WTC11 (cell line): ENCODE measurements at regions not wholly inside any gene's neighbourhood (a gene's known extent, or its start where the extent isn't known, plus 50 kb on each side); places are given as distances from the start of the nearest gene placed in this dataset.

Experiments used
- HMGA2 ChIP-seq: fragments of 250-450 bp; sonication (Bioruptor Pico); IDR thresholded peaks from 2 replicates; pipeline ENCODE4 v1.4.0; 2021; ENCODE audit warnings: mild to moderate bottlenecking, moderate library complexity
- PREB ChIP-seq: sonication (generic); formaldehyde crosslinking; IDR thresholded peaks from 2 replicates; pipeline ENCODE4 v1.8.1; 2022; ENCODE audit warnings: mild to moderate bottlenecking, missing genetic modification reagents, moderate library complexity, borderline replicate concordance
- USF1 ChIP-seq: sonication (generic); formaldehyde crosslinking; IDR thresholded peaks from 2 replicates; pipeline ENCODE4 v1.8.0; 2022; ENCODE audit warnings: mild to moderate bottlenecking, missing genetic modification reagents
- USF2 ChIP-seq: sonication (generic); formaldehyde crosslinking; IDR thresholded peaks from 2 replicates; pipeline ENCODE4 v1.8.1; 2023; ENCODE audit warnings: mild to moderate bottlenecking, missing genetic modification reagents, moderate library complexity
- TF ChIP-seq, protein P1 (sequence below): fragments of 200-600 bp; IDR thresholded peaks from 2 replicates; pipeline ENCODE4 v1.8.0; 2022; ENCODE audit warnings: antibody characterized with exemption

- TF ChIP-seq PREB (CRISPR knock-in tag), result no peak
- no peak for TF ChIP-seq HMGA2 (CRISPR knock-in tag)
- TF ChIP-seq USF2 (CRISPR knock-in tag), result no peak
- TF ChIP-seq, protein P1, sequence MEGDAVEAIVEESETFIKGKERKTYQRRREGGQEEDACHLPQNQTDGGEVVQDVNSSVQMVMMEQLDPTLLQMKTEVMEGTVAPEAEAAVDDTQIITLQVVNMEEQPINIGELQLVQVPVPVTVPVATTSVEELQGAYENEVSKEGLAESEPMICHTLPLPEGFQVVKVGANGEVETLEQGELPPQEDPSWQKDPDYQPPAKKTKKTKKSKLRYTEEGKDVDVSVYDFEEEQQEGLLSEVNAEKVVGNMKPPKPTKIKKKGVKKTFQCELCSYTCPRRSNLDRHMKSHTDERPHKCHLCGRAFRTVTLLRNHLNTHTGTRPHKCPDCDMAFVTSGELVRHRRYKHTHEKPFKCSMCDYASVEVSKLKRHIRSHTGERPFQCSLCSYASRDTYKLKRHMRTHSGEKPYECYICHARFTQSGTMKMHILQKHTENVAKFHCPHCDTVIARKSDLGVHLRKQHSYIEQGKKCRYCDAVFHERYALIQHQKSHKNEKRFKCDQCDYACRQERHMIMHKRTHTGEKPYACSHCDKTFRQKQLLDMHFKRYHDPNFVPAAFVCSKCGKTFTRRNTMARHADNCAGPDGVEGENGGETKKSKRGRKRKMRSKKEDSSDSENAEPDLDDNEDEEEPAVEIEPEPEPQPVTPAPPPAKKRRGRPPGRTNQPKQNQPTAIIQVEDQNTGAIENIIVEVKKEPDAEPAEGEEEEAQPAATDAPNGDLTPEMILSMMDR, result no peak
- TF ChIP-seq USF1 (CRISPR knock-in tag), result no peak
Measured at GRCh38 chr18:42281851-42282250, 326.8 kb downstream of the PIK3C3 start.
